ENCODE measurements at regions not wholly inside any gene's neighbourhood (a gene's known extent, or its start where the extent isn't known, plus 50 kb on each side); places are given as distances from the start of the nearest gene placed in this dataset.

DNA sequence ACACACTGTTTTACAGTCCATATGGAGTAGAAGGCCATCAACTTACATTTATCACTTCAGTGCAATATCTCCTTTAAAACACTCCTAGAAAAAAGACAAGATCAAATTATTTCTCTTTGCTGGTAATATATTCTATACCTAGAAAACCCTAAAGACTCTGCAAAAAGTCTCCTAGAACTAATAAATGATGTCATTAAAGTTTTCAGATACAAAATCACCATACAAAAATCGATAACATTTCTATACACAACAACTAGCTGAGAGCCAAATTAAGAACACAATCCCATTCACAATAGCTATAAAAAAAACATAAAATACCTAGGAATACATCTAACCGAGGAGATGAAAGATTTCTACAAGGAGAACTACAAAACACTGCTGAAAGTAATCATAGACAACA is 300.3 kb downstream of the CETN3 start:
- TF ChIP-seq, protein P1, sequence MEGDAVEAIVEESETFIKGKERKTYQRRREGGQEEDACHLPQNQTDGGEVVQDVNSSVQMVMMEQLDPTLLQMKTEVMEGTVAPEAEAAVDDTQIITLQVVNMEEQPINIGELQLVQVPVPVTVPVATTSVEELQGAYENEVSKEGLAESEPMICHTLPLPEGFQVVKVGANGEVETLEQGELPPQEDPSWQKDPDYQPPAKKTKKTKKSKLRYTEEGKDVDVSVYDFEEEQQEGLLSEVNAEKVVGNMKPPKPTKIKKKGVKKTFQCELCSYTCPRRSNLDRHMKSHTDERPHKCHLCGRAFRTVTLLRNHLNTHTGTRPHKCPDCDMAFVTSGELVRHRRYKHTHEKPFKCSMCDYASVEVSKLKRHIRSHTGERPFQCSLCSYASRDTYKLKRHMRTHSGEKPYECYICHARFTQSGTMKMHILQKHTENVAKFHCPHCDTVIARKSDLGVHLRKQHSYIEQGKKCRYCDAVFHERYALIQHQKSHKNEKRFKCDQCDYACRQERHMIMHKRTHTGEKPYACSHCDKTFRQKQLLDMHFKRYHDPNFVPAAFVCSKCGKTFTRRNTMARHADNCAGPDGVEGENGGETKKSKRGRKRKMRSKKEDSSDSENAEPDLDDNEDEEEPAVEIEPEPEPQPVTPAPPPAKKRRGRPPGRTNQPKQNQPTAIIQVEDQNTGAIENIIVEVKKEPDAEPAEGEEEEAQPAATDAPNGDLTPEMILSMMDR (IDR thresholded peaks at IDR 0.05 in 8 of 11, conservative IDR thresholded peaks at IDR 0.05 in 3 of 11), result no peak
- TF ChIP-seq POLR2AphosphoS5 (IDR thresholded peaks at IDR 0.05), result no peak

Measured in spleen (tissue), 7 donors.